Vagina (tissue), 2 donors: ENCODE measurements at regions not wholly inside any gene's neighbourhood (a gene's known extent, or its start where the extent isn't known, plus 50 kb on each side); places are given as distances from the start of the nearest gene placed in this dataset.

ENCODE experiments used
- CTCF ChIP-seq, 3 experiments: fragments of 450-650 bp in 2 of 3; fragments of 200-600 bp in 1 of 3; sonication (generic) in 1 of 3; IDR thresholded peaks; one replicate each; pipeline ENCODE4 v1.5.1; 2017 to 2019; ENCODE audit warnings: antibody characterized with exemption in 3 of 3, mild to moderate bottlenecking in 2 of 3, moderate library complexity in 2 of 3
- POLR2A ChIP-seq, 2 donors: fragments of 450-650 bp; IDR thresholded peaks; one replicate each; pipeline ENCODE4 v1.6.1; 2017; ENCODE audit warnings: antibody characterized with exemption in 2 of 2, mild to moderate bottlenecking in 2 of 2, moderate library complexity in 2 of 2
- POLR2AphosphoS5 ChIP-seq, 2 donors: sonication (generic); formaldehyde crosslinking; IDR thresholded peaks; one replicate each; pipeline ENCODE4 v1.9.0; 2017; ENCODE audit warnings: antibody characterized with exemption in 2 of 2, mild to moderate bottlenecking in 2 of 2, low read depth in 1 of 2; ENCODE audit not compliant: insufficient read depth in 1 of 2

GRCh38 chr20:7010527-7010926, 243.0 kb downstream of the BMP2 start:
- TF ChIP-seq CTCF (IDR thresholded peaks at IDR 0.05) (no peak), POLR2AphosphoS5 (IDR thresholded peaks at IDR 0.05; ENCODE audit: insufficient read depth in 1 of 2, low read depth in 1 of 2) (no peak), POLR2A (IDR thresholded peaks at IDR 0.05) (no peak)
